ENCODE measurements at regions not wholly inside any gene's neighbourhood (a gene's known extent, or its start where the extent isn't known, plus 50 kb on each side); places are given as distances from the start of the nearest gene placed in this dataset.

DNA sequence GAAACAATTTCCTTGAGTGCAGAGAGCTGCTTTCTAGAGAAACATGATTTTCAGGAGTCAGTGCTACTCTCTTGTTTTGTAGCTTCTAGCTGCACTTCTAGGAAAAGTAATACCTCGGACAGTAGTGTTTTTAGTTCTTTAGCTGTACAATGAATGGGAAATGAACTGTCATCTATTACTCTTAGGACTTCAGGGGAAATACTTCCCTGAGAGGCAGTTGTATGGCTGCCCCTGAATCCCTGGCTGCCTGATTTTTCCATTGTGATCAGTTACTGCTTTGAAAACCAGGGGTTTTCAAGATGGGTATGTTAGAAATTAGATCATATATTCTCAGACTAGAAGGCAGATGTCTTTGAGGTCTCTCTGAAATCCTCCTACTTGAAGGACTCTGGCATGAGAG is 200.3 kb upstream of the SEMA6D start:
- TF ChIP-seq, protein P1, sequence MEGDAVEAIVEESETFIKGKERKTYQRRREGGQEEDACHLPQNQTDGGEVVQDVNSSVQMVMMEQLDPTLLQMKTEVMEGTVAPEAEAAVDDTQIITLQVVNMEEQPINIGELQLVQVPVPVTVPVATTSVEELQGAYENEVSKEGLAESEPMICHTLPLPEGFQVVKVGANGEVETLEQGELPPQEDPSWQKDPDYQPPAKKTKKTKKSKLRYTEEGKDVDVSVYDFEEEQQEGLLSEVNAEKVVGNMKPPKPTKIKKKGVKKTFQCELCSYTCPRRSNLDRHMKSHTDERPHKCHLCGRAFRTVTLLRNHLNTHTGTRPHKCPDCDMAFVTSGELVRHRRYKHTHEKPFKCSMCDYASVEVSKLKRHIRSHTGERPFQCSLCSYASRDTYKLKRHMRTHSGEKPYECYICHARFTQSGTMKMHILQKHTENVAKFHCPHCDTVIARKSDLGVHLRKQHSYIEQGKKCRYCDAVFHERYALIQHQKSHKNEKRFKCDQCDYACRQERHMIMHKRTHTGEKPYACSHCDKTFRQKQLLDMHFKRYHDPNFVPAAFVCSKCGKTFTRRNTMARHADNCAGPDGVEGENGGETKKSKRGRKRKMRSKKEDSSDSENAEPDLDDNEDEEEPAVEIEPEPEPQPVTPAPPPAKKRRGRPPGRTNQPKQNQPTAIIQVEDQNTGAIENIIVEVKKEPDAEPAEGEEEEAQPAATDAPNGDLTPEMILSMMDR (conservative IDR thresholded peaks at IDR 0.05; ENCODE audit: low read depth, low read length), result no peak
- peak; percentile 21 for DNase-seq (ENCODE audit: low read depth)
- no peak overlapping the region for H3K4me3 ChIP-seq (ENCODE audit: low read depth, low read length)

DNA sequence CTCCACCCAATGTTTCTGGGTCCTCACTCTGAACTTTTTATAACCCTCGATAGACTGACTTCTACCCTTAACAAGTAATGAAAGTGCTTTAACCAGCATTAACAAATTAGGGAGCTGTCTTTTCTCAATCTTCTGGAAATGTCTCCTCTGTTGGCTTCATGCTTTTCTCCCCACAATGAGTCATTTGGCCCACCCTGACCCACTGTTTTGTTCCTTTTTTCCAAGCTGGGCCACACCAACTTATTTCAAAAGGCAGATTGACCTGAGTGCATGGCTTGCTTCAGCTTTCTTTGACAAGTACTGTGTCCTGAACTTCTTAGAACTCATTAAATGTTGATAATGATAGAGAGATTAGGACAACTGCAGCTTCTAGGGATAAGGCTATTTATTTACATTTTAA is 199.6 kb upstream of the SEMA6D start:
- DNase-seq (ENCODE audit: low read depth), result peak; percentile 69
- TF ChIP-seq, protein P1 (conservative IDR thresholded peaks at IDR 0.05; ENCODE audit: low read depth, low read length), result no peak
- H3K4me3 ChIP-seq (ENCODE audit: low read depth, low read length), result no peak overlapping the region

DNA sequence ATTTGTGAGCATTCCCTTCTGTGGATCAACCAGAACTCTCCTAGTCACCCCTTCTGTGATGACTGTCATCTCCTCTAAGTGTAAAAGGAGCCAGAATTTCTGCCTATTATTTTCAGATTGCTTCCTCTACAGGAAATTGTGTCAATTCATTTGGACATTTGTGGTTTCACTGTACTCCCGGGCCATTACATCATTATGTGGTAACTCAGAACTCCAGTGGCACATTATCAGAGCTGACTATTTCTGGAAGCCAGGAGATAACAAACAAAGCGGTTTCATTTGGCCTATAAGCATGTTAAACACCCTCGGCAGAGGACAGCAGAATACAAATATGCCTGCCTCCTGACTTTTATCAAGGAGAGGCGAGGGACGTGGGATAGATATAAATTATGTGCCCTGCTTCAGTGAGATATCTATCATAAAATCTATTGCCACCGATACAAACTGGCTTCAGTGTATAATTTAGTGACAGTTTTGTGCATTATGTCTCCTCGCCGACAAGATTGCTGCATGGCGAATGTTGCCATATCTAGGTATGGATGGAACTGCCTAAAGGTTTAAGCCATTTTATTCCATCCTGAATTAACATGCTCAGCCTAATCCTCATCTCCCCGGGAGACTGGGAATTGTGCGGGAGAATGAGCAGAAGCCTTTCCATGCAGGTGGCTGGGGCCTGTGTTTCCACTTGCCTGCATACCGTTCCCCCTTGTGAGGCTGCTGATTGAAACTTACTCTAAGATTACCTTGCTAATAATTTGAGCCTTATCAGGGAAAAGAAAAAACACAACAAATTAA is 193.4 kb upstream of the SEMA6D start:
- H3K4me3 ChIP-seq (ENCODE audit: low read depth, low read length), result no peak overlapping the region
- DNase-seq (ENCODE audit: low read depth), result peak; percentile 81
- TF ChIP-seq, protein P1 (conservative IDR thresholded peaks at IDR 0.05; ENCODE audit: low read depth, low read length), result no peak

DNA sequence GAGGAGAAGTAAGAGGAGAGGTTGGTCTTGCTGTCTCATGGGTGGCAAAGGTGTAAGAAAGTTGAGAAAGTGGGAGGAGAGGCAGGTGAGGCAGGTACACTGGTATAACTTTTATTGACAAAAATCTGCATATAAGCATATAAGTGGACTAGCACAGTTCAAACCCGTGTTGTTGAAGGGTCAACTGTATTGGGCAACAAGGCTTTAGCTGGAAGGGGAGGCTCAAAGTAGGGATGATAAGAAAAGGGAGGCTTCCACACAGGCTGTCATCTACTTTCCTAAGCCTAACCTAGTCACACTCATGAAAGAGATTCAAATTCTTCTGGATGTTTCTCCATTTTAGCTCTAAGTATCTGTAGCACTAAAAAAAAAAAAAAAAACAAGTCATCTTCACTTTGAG is 188.1 kb upstream of the SEMA6D start:
- TF ChIP-seq, protein P1 (conservative IDR thresholded peaks at IDR 0.05; ENCODE audit: low read depth, low read length), result no peak
- DNase-seq (ENCODE audit: low read depth), result no peak
- H3K4me3 ChIP-seq (ENCODE audit: low read depth, low read length), result no peak overlapping the region

DNA sequence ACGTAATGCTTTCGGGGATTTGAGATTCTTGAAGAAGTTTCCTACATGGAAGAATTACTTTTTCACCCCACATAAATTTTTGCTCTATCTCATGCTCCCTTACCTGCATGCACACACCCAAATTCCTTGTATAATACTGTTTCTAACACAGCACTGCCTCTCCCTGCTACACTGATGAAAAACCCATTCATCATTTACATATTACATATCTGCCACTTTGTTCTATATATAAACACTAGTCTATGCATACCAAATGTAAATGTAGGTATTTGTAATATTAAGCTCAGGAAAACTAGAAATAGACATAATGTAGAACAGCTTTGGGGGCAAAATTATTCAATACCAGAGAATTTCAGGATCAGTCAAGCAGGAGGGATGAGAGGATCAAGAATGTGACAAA is 182.6 kb upstream of the SEMA6D start:
- no peak overlapping the region for H3K4me3 ChIP-seq (ENCODE audit: low read depth, low read length)
- TF ChIP-seq, protein P1 (conservative IDR thresholded peaks at IDR 0.05; ENCODE audit: low read depth, low read length), result no peak
- no peak for DNase-seq (ENCODE audit: low read depth)

DNA sequence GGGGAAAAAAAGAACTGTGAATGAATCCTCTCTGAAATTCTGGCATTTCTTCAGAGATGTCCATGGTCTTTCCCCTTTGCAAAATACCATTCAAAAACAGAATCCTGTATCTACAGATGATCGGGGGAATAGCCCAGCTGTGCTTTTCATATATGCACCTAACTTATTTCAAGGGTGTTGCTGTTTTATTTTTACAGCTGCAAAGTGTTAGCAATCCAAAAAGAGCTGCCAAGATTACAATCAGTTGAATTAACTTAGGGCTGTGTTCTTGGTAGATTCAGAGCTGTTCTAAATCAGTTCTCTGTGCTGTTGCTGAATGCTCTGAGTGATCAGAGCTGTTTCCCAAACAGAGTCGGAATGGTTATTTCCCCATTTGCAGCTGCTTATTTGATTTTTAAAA is 175.7 kb upstream of the SEMA6D start:
- H3K4me3 ChIP-seq (ENCODE audit: low read depth, low read length), result no peak overlapping the region
- TF ChIP-seq, protein P1 (conservative IDR thresholded peaks at IDR 0.05; ENCODE audit: low read depth, low read length), result no peak
- no peak for DNase-seq (ENCODE audit: low read depth)

Data from choroid plexus epithelial cell (primary cell).